GM19463 (cell line): ENCODE measurements at regions not wholly inside any gene's neighbourhood (a gene's known extent, or its start where the extent isn't known, plus 50 kb on each side); places are given as distances from the start of the nearest gene placed in this dataset.

Source experiments
- ATAC-seq: cut with Tn5 transposase; IDR thresholded peaks from one replicate; pipeline ENCODE4 v1.9.1; 2021; ENCODE audit warnings: mild to moderate bottlenecking, moderate library complexity; ENCODE audit not compliant: unreplicated experiment

GRCh38 chr5:175118700-175119309, 325.2 kb downstream of the DRD1 start:
- ATAC-seq = no peak

GRCh38 chr5:175116466-175117048, 327.4 kb downstream of the DRD1 start:
- ATAC-seq = no peak

- no peak for ATAC-seq
These were observed 328.2 kb downstream of the DRD1 start for GRCh38 chr5:175115831-175116230.

- no peak for ATAC-seq
These were observed 330.0 kb downstream of the DRD1 start for GRCh38 chr5:175113947-175114346.

GRCh38 chr5:175109058-175109755, 334.8 kb downstream of the DRD1 start:
- ATAC-seq = no peak

GRCh38 chr5:175107865-175108264, 336.1 kb downstream of the DRD1 start:
- no peak for ATAC-seq

- no peak for ATAC-seq
These were observed 336.9 kb downstream of the DRD1 start for GRCh38 chr5:175107028-175107588.

- no peak for ATAC-seq
These were observed 339.3 kb downstream of the DRD1 start for GRCh38 chr5:175104677-175105076.

- ATAC-seq = no peak
These were observed 340.2 kb downstream of the DRD1 start for GRCh38 chr5:175103746-175104145.

GRCh38 chr5:175102717-175103116, 341.3 kb downstream of the DRD1 start:
- no peak for ATAC-seq

- no peak for ATAC-seq
These were observed 345.7 kb downstream of the DRD1 start for GRCh38 chr5:175098301-175098700.

GRCh38 chr5:175096469-175097165, 347.4 kb downstream of the DRD1 start:
- no peak for ATAC-seq

- no peak for ATAC-seq
These were observed 349.5 kb downstream of the DRD1 start for GRCh38 chr5:175094461-175094860.

GRCh38 chr5:175092691-175093090, 351.3 kb downstream of the DRD1 start:
- no peak for ATAC-seq

GRCh38 chr5:175088963-175089362, 355.0 kb downstream of the DRD1 start:
- no peak for ATAC-seq

- no peak for ATAC-seq
These were observed 358.6 kb downstream of the MSX2 start for GRCh38 chr5:175082866-175083590.

- no peak for ATAC-seq
These were observed 358.0 kb downstream of the MSX2 start for GRCh38 chr5:175082346-175082745.

- ATAC-seq = no peak
These were observed 355.3 kb downstream of the MSX2 start for GRCh38 chr5:175079707-175080106.

GRCh38 chr5:175070283-175070682, 345.9 kb downstream of the MSX2 start:
- ATAC-seq = no peak

GRCh38 chr5:175060257-175060656, 335.9 kb downstream of the MSX2 start:
- ATAC-seq = no peak

GRCh38 chr5:175059687-175060211, 335.4 kb downstream of the MSX2 start:
- no peak for ATAC-seq
